Activated CD8-positive, alpha-beta T cell treated with anti-CD3 and anti-CD28 coated beads, Interleukin-2, amount 10 ng/mL, durations not matched to agents 7 days and 5 days (primary cell): ENCODE measurements at regions not wholly inside any gene's neighbourhood (a gene's known extent, or its start where the extent isn't known, plus 50 kb on each side); places are given as distances from the start of the nearest gene placed in this dataset.

Experiments used
- ATAC-seq: fragments of 150-1000 bp; cut with Tn5 transposase; one replicate; pipeline ENCODE4 v1.10.0; 2021; ENCODE audit warnings: moderate library complexity
- CTCF ChIA-PET: fragments of 350-600 bp; sonication (Branson Sonifier 250); formaldehyde crosslinking; loops from one replicate; lab custom pipeline; 2021; ENCODE audit warnings: antibody characterized with exemption; lab: Charles Lee
- POLR2A ChIA-PET: fragments of 350-600 bp; sonication (Branson Sonifier 250); formaldehyde crosslinking; loops from one replicate; lab custom pipeline; 2021; ENCODE audit warnings: antibody characterized with exemption; lab: Charles Lee
- DNase-seq: peaks from one replicate; pipeline ENCODE4 v3.0.0-alpha.2; 2020
- H3K27ac Mint-ChIP-seq: one replicate; pipeline ENCODE4 v1.8.0; 2021; ENCODE audit warnings: mild to moderate bottlenecking, mixed read lengths
- H3K27me3 Mint-ChIP-seq: one replicate; pipeline ENCODE4 v1.8.0; 2021; ENCODE audit warnings: low read depth, mixed read lengths
- H3K36me3 Mint-ChIP-seq: one replicate; pipeline ENCODE4 v1.8.0; 2021; ENCODE audit warnings: low read depth, mixed read lengths
- H3K4me1 Mint-ChIP-seq: one replicate; pipeline ENCODE4 v1.8.0; 2021; ENCODE audit warnings: low read depth, mixed read lengths
- H3K4me3 Mint-ChIP-seq: one replicate; pipeline ENCODE4 v1.8.0; 2021; ENCODE audit warnings: mild to moderate bottlenecking, mixed read lengths
- H3K9me3 Mint-ChIP-seq: one replicate; pipeline ENCODE4 v1.8.0; 2022; ENCODE audit warnings: mixed read lengths; ENCODE audit not compliant: insufficient read depth

- ATAC-seq, result no peak
Measured at GRCh38 chr5:92394936-92395335, 1011.8 kb upstream of the ARRDC3 start.

DNA sequence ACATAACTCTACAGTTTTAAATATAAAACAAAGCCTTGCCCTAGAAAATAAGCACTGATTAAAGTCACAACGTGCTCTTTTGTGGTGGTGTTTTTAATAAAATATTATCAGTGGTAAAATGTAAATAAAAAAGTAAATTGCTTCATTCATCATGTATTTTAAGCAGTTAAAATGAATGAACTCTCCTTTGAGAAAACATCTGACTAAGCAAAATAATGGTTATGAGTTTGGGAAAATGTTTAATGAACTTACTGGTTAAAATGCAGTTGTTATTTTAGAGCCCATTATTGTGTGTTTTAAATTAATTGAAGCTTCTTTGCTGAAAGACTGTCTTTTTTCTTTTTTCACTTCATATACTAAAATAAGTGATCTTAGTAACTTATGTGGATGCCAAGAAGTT is 1007.5 kb upstream of the ARRDC3 start:
- H3K27ac Mint-ChIP-seq, result no peak overlapping the region
- no peaks in the 10 kb centered on the region for H3K4me1 Mint-ChIP-seq
- H3K36me3 Mint-ChIP-seq, result no peaks in the 10 kb centered on the region
- H3K27me3 Mint-ChIP-seq, result no peaks in the 10 kb centered on the region
- no peaks in the 10 kb centered on the region for H3K9me3 Mint-ChIP-seq
- CTCF ChIA-PET, result no interaction called here
- POLR2A ChIA-PET, result no interaction called here
- ATAC-seq, result no peak
- no peak for DNase-seq
- no peak overlapping the region for H3K4me3 Mint-ChIP-seq

More at GRCh38 chr5:92394936-92395335, 1011.8 kb upstream of the ARRDC3 start:
- Mint-ChIP-seq H3K9me3 (no peaks in the 10 kb centered on the region), H3K4me1 (no peaks in the 10 kb centered on the region), H3K27me3 (no peaks in the 10 kb centered on the region), H3K27ac (no peak overlapping the region), H3K4me3 (no peak overlapping the region), H3K36me3 (no peaks in the 10 kb centered on the region)
- ChIA-PET CTCF (no interaction called here), POLR2A (no interaction called here)
- no peak for DNase-seq

- no peak overlapping the region for H3K4me3 Mint-ChIP-seq
- no peak for ATAC-seq
- ChIA-PET CTCF (no interaction called here), POLR2A (no interaction called here)
- H3K27me3 Mint-ChIP-seq, result no peaks in the 10 kb centered on the region
- H3K27ac Mint-ChIP-seq, result no peak overlapping the region
- H3K36me3 Mint-ChIP-seq, result no peaks in the 10 kb centered on the region
- H3K9me3 Mint-ChIP-seq, result no peaks in the 10 kb centered on the region
- H3K4me1 Mint-ChIP-seq, result no peaks in the 10 kb centered on the region
- no peak for DNase-seq
Measured at GRCh38 chr5:92380069-92380770, 997.1 kb upstream of the ARRDC3 start.

DNA sequence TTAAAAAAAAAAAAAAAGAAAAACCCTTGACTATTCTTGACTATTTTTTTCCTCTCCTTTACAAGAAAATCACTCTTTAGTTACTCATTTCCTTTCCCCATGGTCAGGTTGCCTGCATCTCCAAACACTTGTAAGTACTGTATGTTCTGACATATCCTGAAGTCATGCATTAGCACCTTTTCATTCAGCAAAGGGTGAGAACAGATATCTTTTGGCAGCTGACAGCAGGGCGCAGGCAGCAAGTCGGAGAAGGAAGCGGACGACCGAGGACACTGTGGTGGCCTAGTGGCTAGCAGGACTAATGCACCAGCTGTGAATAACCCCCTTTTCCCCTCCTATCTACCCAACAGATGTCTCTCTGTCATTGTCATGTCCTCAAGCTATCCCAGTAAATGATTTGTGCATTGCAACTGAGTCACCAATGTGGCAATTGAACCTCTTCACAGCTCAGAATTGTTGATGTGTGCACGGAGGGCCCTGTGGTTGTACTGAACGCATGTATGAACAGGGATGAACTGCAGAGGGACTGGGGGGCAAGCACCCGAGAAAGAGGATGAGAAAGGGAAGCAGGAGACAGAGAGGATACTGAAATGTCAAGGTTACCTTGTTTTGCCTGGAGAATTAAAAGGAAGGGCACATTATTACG is 996.0 kb upstream of the ARRDC3 start:
- ChIA-PET CTCF (no interaction called here), POLR2A (no interaction called here)
- no peak overlapping the region for H3K27ac Mint-ChIP-seq
- ATAC-seq (no peak), DNase-seq (no peak)
- H3K27me3 Mint-ChIP-seq, result no peaks in the 10 kb centered on the region
- H3K9me3 Mint-ChIP-seq, result peaks cover 1% of the 10 kb centered on the region
- H3K4me1 Mint-ChIP-seq, result no peaks in the 10 kb centered on the region
- H3K4me3 Mint-ChIP-seq, result no peak overlapping the region
- H3K36me3 Mint-ChIP-seq, result no peaks in the 10 kb centered on the region

DNA sequence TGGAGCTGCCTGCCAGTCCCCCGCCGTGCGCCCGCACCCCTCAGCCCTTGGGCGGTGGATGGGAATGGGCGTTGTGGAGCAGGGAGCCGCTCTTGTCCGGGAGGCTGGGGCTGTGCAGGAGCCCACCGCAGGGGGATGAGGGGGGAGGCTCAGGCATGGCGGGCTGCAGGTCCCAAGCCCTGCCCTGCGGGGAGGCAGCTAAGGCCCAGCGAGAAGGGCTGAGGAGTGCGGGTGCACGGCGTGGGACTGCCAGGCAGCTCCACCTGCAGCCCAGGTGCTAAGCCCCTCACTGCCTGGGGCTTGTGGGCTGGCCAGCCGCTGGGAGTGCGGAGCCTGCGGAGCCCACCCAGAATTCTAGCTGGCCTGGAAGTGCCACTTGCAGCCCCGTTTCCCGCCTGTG is 991.7 kb upstream of the ARRDC3 start:
- DNase-seq (no peak), ATAC-seq (no peak)
- no peaks in the 10 kb centered on the region for H3K27me3 Mint-ChIP-seq
- no peaks in the 10 kb centered on the region for H3K36me3 Mint-ChIP-seq
- H3K27ac Mint-ChIP-seq, result no peak overlapping the region
- no peak overlapping the region for H3K4me3 Mint-ChIP-seq
- H3K4me1 Mint-ChIP-seq, result no peaks in the 10 kb centered on the region
- POLR2A ChIA-PET, result no interaction called here
- CTCF ChIA-PET, result no interaction called here
- H3K9me3 Mint-ChIP-seq, result peaks cover 10% of the 10 kb centered on the region

GRCh38 chr5:92372766-92373165 is 989.6 kb upstream of the ARRDC3 start:
- ChIA-PET CTCF (no interaction called here), POLR2A (no interaction called here)
- ATAC-seq, result no peak
- Mint-ChIP-seq H3K4me1 (no peaks in the 10 kb centered on the region), H3K27me3 (no peaks in the 10 kb centered on the region), H3K27ac (no peak overlapping the region), H3K9me3 (peaks cover 10% of the 10 kb centered on the region), H3K36me3 (no peaks in the 10 kb centered on the region), H3K4me3 (no peak overlapping the region)
- no peak for DNase-seq

GRCh38 chr5:92371889-92372235 is 988.7 kb upstream of the ARRDC3 start:
- ChIA-PET CTCF (no interaction called here), POLR2A (no interaction called here)
- ATAC-seq, result no peak
- Mint-ChIP-seq H3K27ac (no peak overlapping the region), H3K36me3 (no peaks in the 10 kb centered on the region), H3K27me3 (no peaks in the 10 kb centered on the region), H3K9me3 (peaks cover 10% of the 10 kb centered on the region), H3K4me1 (no peaks in the 10 kb centered on the region), H3K4me3 (no peak overlapping the region)
- no peak for DNase-seq

GRCh38 chr5:92371171-92371888 is 988.2 kb upstream of the ARRDC3 start:
- no peaks in the 10 kb centered on the region for H3K4me1 Mint-ChIP-seq

GRCh38 chr5:92370032-92370431 is 986.9 kb upstream of the ARRDC3 start:
- ATAC-seq (no peak), DNase-seq (no peak)
- H3K4me1 Mint-ChIP-seq, result no peaks in the 10 kb centered on the region
- no peaks in the 10 kb centered on the region for H3K27me3 Mint-ChIP-seq
- ChIA-PET POLR2A (no interaction called here), CTCF (no interaction called here)
- no peaks in the 10 kb centered on the region for H3K36me3 Mint-ChIP-seq
- peaks cover 10% of the 10 kb centered on the region for H3K9me3 Mint-ChIP-seq
- H3K4me3 Mint-ChIP-seq, result no peak overlapping the region
- H3K27ac Mint-ChIP-seq, result no peak overlapping the region

More at GRCh38 chr5:92371171-92371888, 988.2 kb upstream of the ARRDC3 start:
- H3K9me3 Mint-ChIP-seq, result peaks cover 10% of the 10 kb centered on the region
- ChIA-PET CTCF (no interaction called here), POLR2A (no interaction called here)
- no peak for DNase-seq
- no peak overlapping the region for H3K4me3 Mint-ChIP-seq
- H3K36me3 Mint-ChIP-seq, result no peaks in the 10 kb centered on the region
- H3K27me3 Mint-ChIP-seq, result no peaks in the 10 kb centered on the region
- no peak for ATAC-seq
- no peak overlapping the region for H3K27ac Mint-ChIP-seq

DNA sequence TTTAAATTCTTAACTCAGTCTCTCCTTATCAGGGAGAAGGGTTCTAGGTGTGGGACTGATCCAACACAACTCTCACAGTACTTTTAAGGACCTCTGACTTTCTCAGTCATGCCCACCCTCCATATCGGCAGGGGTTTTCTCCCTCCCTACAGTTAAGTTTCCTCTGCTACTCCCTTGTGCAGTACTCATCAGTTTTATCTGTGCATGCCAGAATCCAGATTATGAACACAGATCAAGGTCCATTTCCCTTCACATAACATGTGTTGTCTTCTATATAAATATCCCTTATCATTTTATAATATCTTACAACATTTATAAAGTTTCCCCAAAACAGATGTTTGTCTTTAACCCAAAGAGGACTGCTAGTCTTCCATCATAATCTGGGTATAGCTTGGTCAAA is 986.5 kb upstream of the ARRDC3 start:
- DNase-seq (no peak), ATAC-seq (no peak)
- Mint-ChIP-seq H3K9me3 (peaks cover 10% of the 10 kb centered on the region), H3K27ac (no peak overlapping the region), H3K36me3 (no peaks in the 10 kb centered on the region), H3K4me1 (no peaks in the 10 kb centered on the region), H3K27me3 (no peaks in the 10 kb centered on the region), H3K4me3 (no peak overlapping the region)
- CTCF ChIA-PET, result no interaction called here
- POLR2A ChIA-PET, result no interaction called here

GRCh38 chr5:92364986-92365550 is 982.0 kb upstream of the ARRDC3 start:
- CTCF ChIA-PET, result no interaction called here
- Mint-ChIP-seq H3K9me3 (no peaks in the 10 kb centered on the region), H3K4me1 (no peaks in the 10 kb centered on the region), H3K36me3 (no peaks in the 10 kb centered on the region), H3K27ac (no peak overlapping the region), H3K27me3 (no peaks in the 10 kb centered on the region), H3K4me3 (no peak overlapping the region)
- DNase-seq (no peak), ATAC-seq (no peak)
- POLR2A ChIA-PET, result no interaction called here
